ENCODE measurements at regions not wholly inside any gene's neighbourhood (a gene's known extent, or its start where the extent isn't known, plus 50 kb on each side); places are given as distances from the start of the nearest gene placed in this dataset.
"Not testable (repeated sequence)": the region's sequence is repeated elsewhere in the genome, so short reads cannot be mapped to it uniquely, and the experiment has no call there.

- no peaks in the 10 kb centered on the region for H3K9me3 ChIP-seq (ENCODE audit: control insufficient read depth, low read length)
- H3K36me3 ChIP-seq (ENCODE audit: control insufficient read depth, insufficient read depth, low read length): no peaks in the 10 kb centered on the region
- no peaks in the 10 kb centered on the region for H3K4me1 ChIP-seq (ENCODE audit: control insufficient read depth, insufficient read depth, low read length, poor library complexity, severe bottlenecking)
- H3K27ac ChIP-seq (ENCODE audit: insufficient read depth, low read length, poor library complexity, severe bottlenecking): no peak overlapping the region
- no peak overlapping the region for H3K4me3 ChIP-seq (ENCODE audit: insufficient read depth, low read depth, low read length, poor library complexity, severe bottlenecking)
- H3K27me3 ChIP-seq (replicated peaks; ENCODE audit: control insufficient read depth, insufficient read depth, low read length, poor library complexity, severe bottlenecking): no peaks in the 10 kb centered on the region
- no peak for DNase-seq
Observed at GRCh38 chr10:35946556-35946955, 304.5 kb upstream of the FZD8 start.

DNA sequence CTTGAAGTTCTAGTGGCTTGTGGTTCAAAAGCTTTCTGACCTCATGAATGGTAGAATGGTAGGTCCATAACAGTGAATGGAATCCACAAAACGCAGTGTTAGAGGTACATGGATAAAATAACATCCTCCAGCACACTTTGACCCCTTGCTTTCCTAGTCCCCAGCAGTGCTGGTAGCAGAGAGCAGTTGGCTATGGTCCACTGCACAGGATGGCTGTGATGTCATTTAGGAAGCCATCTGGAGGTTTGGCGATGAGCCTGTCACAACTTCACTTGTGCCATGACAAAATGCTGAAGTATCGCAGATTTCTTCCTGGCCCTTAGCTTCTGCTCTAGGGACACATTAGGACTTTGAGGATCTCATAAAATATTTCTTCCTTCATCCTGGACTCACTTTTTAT is 300.0 kb upstream of the FZD8 start:
- no peaks in the 10 kb centered on the region for H3K36me3 ChIP-seq (ENCODE audit: control insufficient read depth, insufficient read depth, low read length)
- H3K4me1 ChIP-seq (ENCODE audit: control insufficient read depth, insufficient read depth, low read length, poor library complexity, severe bottlenecking): no peaks in the 10 kb centered on the region
- DNase-seq: no peak
- H3K27me3 ChIP-seq (replicated peaks; ENCODE audit: control insufficient read depth, insufficient read depth, low read length, poor library complexity, severe bottlenecking): no peaks in the 10 kb centered on the region
- no peak overlapping the region for H3K27ac ChIP-seq (ENCODE audit: insufficient read depth, low read length, poor library complexity, severe bottlenecking)
- no peaks in the 10 kb centered on the region for H3K9me3 ChIP-seq (ENCODE audit: control insufficient read depth, low read length)
- no peak overlapping the region for H3K4me3 ChIP-seq (ENCODE audit: insufficient read depth, low read depth, low read length, poor library complexity, severe bottlenecking)

- H3K36me3 ChIP-seq (ENCODE audit: control insufficient read depth, insufficient read depth, low read length): no peaks in the 10 kb centered on the region
- DNase-seq: no peak
- no peaks in the 10 kb centered on the region for H3K9me3 ChIP-seq (ENCODE audit: control insufficient read depth, low read length)
- no peak overlapping the region for H3K27ac ChIP-seq (ENCODE audit: insufficient read depth, low read length, poor library complexity, severe bottlenecking)
- no peaks in the 10 kb centered on the region for H3K27me3 ChIP-seq (replicated peaks; ENCODE audit: control insufficient read depth, insufficient read depth, low read length, poor library complexity, severe bottlenecking)
- no peaks in the 10 kb centered on the region for H3K4me1 ChIP-seq (ENCODE audit: control insufficient read depth, insufficient read depth, low read length, poor library complexity, severe bottlenecking)
- no peak overlapping the region for H3K4me3 ChIP-seq (ENCODE audit: insufficient read depth, low read depth, low read length, poor library complexity, severe bottlenecking)
Observed at GRCh38 chr10:35940141-35941041, 298.3 kb upstream of the FZD8 start.

- Histone ChIP-seq H3K9me3 (ENCODE audit: control insufficient read depth, low read length) (no peaks in the 10 kb centered on the region), H3K27ac (ENCODE audit: insufficient read depth, low read length, poor library complexity, severe bottlenecking) (no peak overlapping the region), H3K36me3 (ENCODE audit: control insufficient read depth, insufficient read depth, low read length) (no peaks in the 10 kb centered on the region), H3K4me1 (ENCODE audit: control insufficient read depth, insufficient read depth, low read length, poor library complexity, severe bottlenecking) (no peaks in the 10 kb centered on the region), H3K27me3 (replicated peaks; ENCODE audit: control insufficient read depth, insufficient read depth, low read length, poor library complexity, severe bottlenecking) (no peaks in the 10 kb centered on the region), H3K4me3 (ENCODE audit: insufficient read depth, low read depth, low read length, poor library complexity, severe bottlenecking) (no peak overlapping the region)
- DNase-seq: no peak
Observed at GRCh38 chr10:35938160-35938559, 296.1 kb upstream of the FZD8 start.

DNA sequence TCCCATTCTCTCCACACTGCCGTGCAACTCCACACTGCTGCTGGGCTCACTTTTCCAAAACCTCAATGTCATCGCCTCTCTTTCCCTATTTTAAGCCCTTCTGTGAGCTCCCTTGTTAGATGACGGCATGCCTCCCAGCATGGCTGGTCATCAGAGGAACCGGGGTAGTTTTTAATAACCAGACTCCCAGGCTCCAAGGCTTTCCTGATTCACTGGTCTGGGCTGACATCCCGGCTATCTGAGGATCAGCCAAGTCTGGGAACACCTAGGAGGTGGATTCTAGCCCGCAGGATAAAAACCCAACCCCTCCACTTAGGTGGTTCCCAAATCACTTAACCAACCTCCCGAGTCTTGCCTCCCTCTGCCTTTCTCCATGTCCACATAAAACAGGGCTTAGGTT is 295.4 kb upstream of the FZD8 start:
- Histone ChIP-seq H3K9me3 (ENCODE audit: control insufficient read depth, low read length) (no peaks in the 10 kb centered on the region), H3K4me3 (ENCODE audit: insufficient read depth, low read depth, low read length, poor library complexity, severe bottlenecking) (no peak overlapping the region), H3K27me3 (replicated peaks; ENCODE audit: control insufficient read depth, insufficient read depth, low read length, poor library complexity, severe bottlenecking) (no peaks in the 10 kb centered on the region), H3K27ac (ENCODE audit: insufficient read depth, low read length, poor library complexity, severe bottlenecking) (no peak overlapping the region), H3K36me3 (ENCODE audit: control insufficient read depth, insufficient read depth, low read length) (no peaks in the 10 kb centered on the region), H3K4me1 (ENCODE audit: control insufficient read depth, insufficient read depth, low read length, poor library complexity, severe bottlenecking) (no peaks in the 10 kb centered on the region)
- DNase-seq: no peak

DNA sequence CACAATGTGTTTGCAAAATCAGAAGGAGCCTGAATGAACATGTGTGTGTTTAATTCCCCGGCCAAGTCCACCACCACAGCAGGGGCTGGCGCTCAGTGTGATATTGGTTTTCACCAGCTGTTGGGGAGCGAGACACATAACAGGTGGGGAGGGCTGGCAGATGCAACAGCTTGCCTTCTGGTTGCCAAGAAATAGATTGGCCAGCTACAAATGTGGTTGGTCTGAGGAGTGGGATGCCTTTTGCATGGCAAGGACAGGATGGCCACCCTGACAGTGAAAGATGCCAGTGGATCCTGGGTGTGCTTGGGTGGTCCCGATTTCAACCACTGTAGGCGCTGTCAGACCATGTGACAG is 292.5 kb upstream of the FZD8 start:
- Histone ChIP-seq H3K4me1 (ENCODE audit: control insufficient read depth, insufficient read depth, low read length, poor library complexity, severe bottlenecking) (no peaks in the 10 kb centered on the region), H3K27me3 (replicated peaks; ENCODE audit: control insufficient read depth, insufficient read depth, low read length, poor library complexity, severe bottlenecking) (no peaks in the 10 kb centered on the region), H3K36me3 (ENCODE audit: control insufficient read depth, insufficient read depth, low read length) (no peaks in the 10 kb centered on the region), H3K27ac (ENCODE audit: insufficient read depth, low read length, poor library complexity, severe bottlenecking) (no peak overlapping the region), H3K4me3 (ENCODE audit: insufficient read depth, low read depth, low read length, poor library complexity, severe bottlenecking) (no peak overlapping the region), H3K9me3 (ENCODE audit: control insufficient read depth, low read length) (no peaks in the 10 kb centered on the region)
- no peak for DNase-seq

DNA sequence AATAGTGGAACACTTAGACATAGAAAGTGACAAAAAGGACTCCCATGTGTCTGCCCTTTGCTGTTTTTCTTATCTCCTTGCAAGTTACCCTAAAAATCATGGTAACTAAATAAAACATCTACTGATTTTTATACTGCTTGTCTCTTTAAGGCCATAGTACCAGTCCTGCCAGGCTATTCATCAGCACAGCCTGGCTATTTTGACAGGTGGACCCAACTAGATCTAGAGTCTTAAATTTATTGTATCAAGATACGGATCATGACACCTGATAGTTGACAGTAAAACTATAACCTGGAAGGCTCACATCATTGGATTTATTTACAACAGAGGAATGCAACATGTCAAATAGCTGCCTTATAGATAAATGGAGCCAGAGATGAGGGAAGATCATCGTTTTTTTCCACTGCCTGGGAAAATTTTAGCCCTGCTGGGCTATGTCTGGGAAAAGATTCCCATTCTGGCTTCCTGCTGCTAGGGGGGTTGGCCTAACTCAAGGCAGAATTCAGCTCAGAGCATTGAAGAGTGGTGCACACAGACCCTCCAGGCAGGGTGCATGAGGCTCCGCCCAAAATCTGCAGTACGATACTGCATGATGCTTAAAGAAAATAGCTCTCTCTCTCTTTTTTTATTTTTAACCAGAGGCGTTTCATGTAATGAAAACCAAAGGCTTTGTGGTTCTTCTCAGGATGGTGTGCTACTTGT is 292.0 kb upstream of the FZD8 start:
- no peak overlapping the region for H3K4me3 ChIP-seq (ENCODE audit: insufficient read depth, low read depth, low read length, poor library complexity, severe bottlenecking)
- H3K36me3 ChIP-seq (ENCODE audit: control insufficient read depth, insufficient read depth, low read length): no peaks in the 10 kb centered on the region
- no peak for DNase-seq
- H3K27ac ChIP-seq (ENCODE audit: insufficient read depth, low read length, poor library complexity, severe bottlenecking): no peak overlapping the region
- H3K9me3 ChIP-seq (ENCODE audit: control insufficient read depth, low read length): no peaks in the 10 kb centered on the region
- no peaks in the 10 kb centered on the region for H3K27me3 ChIP-seq (replicated peaks; ENCODE audit: control insufficient read depth, insufficient read depth, low read length, poor library complexity, severe bottlenecking)
- H3K4me1 ChIP-seq (ENCODE audit: control insufficient read depth, insufficient read depth, low read length, poor library complexity, severe bottlenecking): no peaks in the 10 kb centered on the region

GRCh38 chr10:35933491-35933890 is 291.4 kb upstream of the FZD8 start:
- no peaks in the 10 kb centered on the region for H3K4me1 ChIP-seq (ENCODE audit: control insufficient read depth, insufficient read depth, low read length, poor library complexity, severe bottlenecking)

DNA sequence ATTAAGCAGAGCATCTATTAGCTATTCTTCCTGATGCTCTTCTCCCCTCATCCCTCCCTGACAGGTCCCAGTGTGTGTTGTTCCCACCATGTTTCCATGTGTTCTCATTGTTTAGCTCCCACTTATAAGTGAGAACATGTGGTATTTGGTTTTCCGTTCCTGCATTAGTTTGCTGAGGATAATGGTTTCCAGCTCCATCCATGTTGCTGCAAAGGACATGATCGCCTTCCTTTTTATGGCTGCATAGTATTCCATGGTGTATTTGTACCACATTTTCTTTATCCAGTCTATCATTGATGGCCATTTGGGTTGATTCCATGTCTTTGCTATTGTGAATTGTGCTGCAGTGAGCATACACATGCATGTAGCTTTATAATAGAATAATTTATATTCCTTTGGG is 287.9 kb upstream of the FZD8 start:
- not testable (repeated sequence) for H3K4me3 ChIP-seq (ENCODE audit: insufficient read depth, low read depth, low read length, poor library complexity, severe bottlenecking); DNase-seq; H3K27ac ChIP-seq (ENCODE audit: insufficient read depth, low read length, poor library complexity, severe bottlenecking); H3K36me3 ChIP-seq (ENCODE audit: control insufficient read depth, insufficient read depth, low read length); H3K4me1 ChIP-seq (ENCODE audit: control insufficient read depth, insufficient read depth, low read length, poor library complexity, severe bottlenecking); H3K9me3 ChIP-seq (ENCODE audit: control insufficient read depth, low read length); H3K27me3 ChIP-seq (replicated peaks; ENCODE audit: control insufficient read depth, insufficient read depth, low read length, poor library complexity, severe bottlenecking)

More at GRCh38 chr10:35933491-35933890, 291.4 kb upstream of the FZD8 start:
- Histone ChIP-seq H3K36me3 (ENCODE audit: control insufficient read depth, insufficient read depth, low read length) (no peaks in the 10 kb centered on the region), H3K27ac (ENCODE audit: insufficient read depth, low read length, poor library complexity, severe bottlenecking) (no peak overlapping the region), H3K27me3 (replicated peaks; ENCODE audit: control insufficient read depth, insufficient read depth, low read length, poor library complexity, severe bottlenecking) (no peaks in the 10 kb centered on the region), H3K9me3 (ENCODE audit: control insufficient read depth, low read length) (no peaks in the 10 kb centered on the region), H3K4me3 (ENCODE audit: insufficient read depth, low read depth, low read length, poor library complexity, severe bottlenecking) (no peak overlapping the region)
- no peak for DNase-seq

DNA sequence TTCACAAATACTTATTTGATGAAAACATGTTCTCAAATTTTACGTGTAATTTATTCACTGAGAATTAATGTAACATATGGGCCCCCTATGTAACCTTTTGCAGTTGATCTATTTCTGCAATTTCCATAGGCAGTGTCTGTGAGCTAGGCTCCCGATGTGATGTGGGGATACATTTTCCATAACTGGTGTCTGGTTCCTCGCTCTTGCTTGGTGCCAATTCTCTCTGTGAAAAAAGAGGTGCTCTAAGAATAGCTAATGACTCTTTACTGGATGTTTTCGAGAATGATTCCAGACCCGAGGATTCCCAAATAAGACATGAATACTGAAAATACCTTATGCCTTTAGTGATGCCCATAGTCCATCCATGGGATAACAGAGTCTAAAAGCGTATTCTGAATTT is 286.7 kb upstream of the FZD8 start:
- no peaks in the 10 kb centered on the region for H3K27me3 ChIP-seq (replicated peaks; ENCODE audit: control insufficient read depth, insufficient read depth, low read length, poor library complexity, severe bottlenecking)
- H3K4me3 ChIP-seq (ENCODE audit: insufficient read depth, low read depth, low read length, poor library complexity, severe bottlenecking): no peak overlapping the region
- no peak overlapping the region for H3K27ac ChIP-seq (ENCODE audit: insufficient read depth, low read length, poor library complexity, severe bottlenecking)
- no peaks in the 10 kb centered on the region for H3K36me3 ChIP-seq (ENCODE audit: control insufficient read depth, insufficient read depth, low read length)
- no peaks in the 10 kb centered on the region for H3K9me3 ChIP-seq (ENCODE audit: control insufficient read depth, low read length)
- H3K4me1 ChIP-seq (ENCODE audit: control insufficient read depth, insufficient read depth, low read length, poor library complexity, severe bottlenecking): no peaks in the 10 kb centered on the region
- DNase-seq: no peak

Data from effector memory CD4-positive, alpha-beta T cell (primary cell).